GM12801 (cell line): ENCODE measurements at regions not wholly inside any gene's neighbourhood (a gene's known extent, or its start where the extent isn't known, plus 50 kb on each side); places are given as distances from the start of the nearest gene placed in this dataset.

Source experiments
- CTCF ChIP-seq: IDR thresholded peaks from one replicate; pipeline ENCODE4 v1.5.1; 2011; ENCODE audit warnings: control low read depth; ENCODE audit not compliant: insufficient read length; ENCODE audit errors: extremely low read depth

GRCh38 chr1:58312461-58312860 is 234.1 kb downstream of the OMA1 start:
- no peak for TF ChIP-seq CTCF

- no peak for TF ChIP-seq CTCF
These were observed 235.6 kb downstream of the OMA1 start for GRCh38 chr1:58310881-58311280.

- TF ChIP-seq CTCF: no peak
These were observed 236.1 kb downstream of the OMA1 start for GRCh38 chr1:58310469-58310868.

- TF ChIP-seq CTCF: no peak
These were observed 238.3 kb downstream of the OMA1 start for GRCh38 chr1:58308206-58308605.

GRCh38 chr1:58307431-58307830 is 239.1 kb downstream of the OMA1 start:
- TF ChIP-seq CTCF: no peak

GRCh38 chr1:58305622-58306021 is 240.9 kb downstream of the OMA1 start:
- no peak for TF ChIP-seq CTCF

GRCh38 chr1:58304346-58304975 is 242.1 kb downstream of the OMA1 start:
- TF ChIP-seq CTCF: no peak

GRCh38 chr1:58303841-58304240 is 242.7 kb downstream of the OMA1 start:
- TF ChIP-seq CTCF: no peak
